ENCODE measurements at regions not wholly inside any gene's neighbourhood (a gene's known extent, or its start where the extent isn't known, plus 50 kb on each side); places are given as distances from the start of the nearest gene placed in this dataset.

DNA sequence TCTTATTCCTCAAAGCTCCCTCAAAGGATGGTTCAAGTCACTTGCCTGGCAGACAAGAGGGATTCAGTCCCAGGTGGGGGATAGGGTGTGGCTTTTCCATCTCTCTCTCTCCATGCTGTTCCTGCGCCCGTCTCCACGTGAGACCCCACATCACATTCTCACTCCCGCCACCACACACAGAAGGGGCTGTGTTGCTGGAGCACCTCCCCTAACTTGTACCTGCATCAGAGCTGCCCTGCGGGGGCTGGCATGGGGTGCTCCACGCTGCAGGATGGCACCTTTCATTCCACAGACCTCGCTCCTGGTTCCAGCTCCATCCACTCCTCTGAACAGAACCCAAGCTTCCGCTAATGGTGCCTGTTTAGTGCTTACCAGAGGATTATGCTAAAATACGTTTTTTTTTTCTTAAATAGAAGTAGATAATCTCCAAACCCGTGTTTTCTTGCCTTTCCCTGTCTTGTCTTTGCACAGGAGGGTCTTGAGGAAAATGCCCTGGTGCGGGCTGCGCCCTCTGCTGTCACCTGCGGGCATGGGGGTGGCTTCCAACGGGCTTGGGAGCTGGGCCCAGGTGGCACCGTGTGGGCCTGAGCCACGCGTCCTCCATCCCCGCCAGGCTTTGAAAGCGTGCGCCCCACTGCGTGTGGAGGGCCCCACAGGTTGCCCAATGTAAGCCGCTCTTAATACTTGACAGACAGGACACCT is 985.6 kb downstream of the BRD1 start:
- Mint-ChIP-seq H3K36me3 (ENCODE audit: low read depth) (peaks cover 24% of the 10 kb centered on the region), H3K4me1 (ENCODE audit: low read depth) (no peaks in the 10 kb centered on the region), H3K9me3 (peaks cover 67% of the 10 kb centered on the region), H3K27ac (no peak overlapping the region), H3K27me3 (ENCODE audit: insufficient read depth) (peaks cover 1% of the 10 kb centered on the region; the same call in 1 of the 2 replicates), H3K4me3 (no peak overlapping the region)
- TF ChIP-seq, protein P1, sequence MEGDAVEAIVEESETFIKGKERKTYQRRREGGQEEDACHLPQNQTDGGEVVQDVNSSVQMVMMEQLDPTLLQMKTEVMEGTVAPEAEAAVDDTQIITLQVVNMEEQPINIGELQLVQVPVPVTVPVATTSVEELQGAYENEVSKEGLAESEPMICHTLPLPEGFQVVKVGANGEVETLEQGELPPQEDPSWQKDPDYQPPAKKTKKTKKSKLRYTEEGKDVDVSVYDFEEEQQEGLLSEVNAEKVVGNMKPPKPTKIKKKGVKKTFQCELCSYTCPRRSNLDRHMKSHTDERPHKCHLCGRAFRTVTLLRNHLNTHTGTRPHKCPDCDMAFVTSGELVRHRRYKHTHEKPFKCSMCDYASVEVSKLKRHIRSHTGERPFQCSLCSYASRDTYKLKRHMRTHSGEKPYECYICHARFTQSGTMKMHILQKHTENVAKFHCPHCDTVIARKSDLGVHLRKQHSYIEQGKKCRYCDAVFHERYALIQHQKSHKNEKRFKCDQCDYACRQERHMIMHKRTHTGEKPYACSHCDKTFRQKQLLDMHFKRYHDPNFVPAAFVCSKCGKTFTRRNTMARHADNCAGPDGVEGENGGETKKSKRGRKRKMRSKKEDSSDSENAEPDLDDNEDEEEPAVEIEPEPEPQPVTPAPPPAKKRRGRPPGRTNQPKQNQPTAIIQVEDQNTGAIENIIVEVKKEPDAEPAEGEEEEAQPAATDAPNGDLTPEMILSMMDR (IDR thresholded peaks at IDR 0.05): no peak
- no peak for DNase-seq

DNA sequence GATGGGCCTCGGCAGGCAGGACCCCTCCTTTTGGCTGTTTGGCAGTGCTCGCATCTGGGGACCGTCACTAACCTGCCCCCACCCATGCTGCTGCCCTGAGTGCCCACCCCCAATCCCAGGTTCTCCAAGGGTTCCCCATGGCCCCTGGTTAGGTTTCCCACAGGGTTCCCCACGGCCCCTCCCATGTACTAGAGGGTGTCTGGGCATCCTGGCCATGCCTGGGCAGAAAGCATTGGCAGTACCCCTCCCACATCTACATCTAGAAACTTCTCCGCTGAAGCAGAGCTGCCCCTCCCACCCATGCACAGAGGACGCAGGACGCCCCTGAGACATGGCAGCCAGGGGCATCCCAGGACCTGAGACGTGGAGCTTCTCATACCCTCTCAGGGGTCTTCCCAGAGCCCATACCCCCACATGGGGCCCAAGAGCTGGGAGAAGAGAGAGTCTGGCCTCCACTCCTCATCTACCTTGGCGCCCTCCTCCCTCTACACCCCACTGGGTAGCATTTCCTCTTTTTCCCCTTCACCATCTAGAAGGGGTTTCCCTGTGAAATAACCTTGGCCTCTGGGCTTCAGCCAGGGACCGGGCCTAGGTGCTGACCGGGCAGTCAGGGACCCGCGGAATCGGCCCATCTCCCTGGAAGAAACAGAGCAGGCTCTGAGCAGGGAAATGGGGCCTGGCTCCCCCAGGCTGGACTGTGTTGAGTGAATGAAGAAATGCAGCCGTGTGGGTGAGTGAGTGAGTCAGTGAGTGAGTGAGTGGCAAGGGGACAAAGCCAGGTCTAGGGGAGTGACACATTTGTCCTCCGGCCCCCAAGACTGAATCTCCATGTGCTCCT is 987.3 kb downstream of the BRD1 start:
- DNase-seq: no peak
- TF ChIP-seq, protein P1 (IDR thresholded peaks at IDR 0.05): no peak
- Mint-ChIP-seq H3K27ac (no peak overlapping the region), H3K4me3 (no peak overlapping the region), H3K36me3 (ENCODE audit: low read depth) (peaks cover 28% of the 10 kb centered on the region), H3K27me3 (ENCODE audit: insufficient read depth) (peaks cover 1% of the 10 kb centered on the region; the same call in 1 of the 2 replicates), H3K4me1 (ENCODE audit: low read depth) (no peaks in the 10 kb centered on the region), H3K9me3 (peaks cover 69% of the 10 kb centered on the region)

DNA sequence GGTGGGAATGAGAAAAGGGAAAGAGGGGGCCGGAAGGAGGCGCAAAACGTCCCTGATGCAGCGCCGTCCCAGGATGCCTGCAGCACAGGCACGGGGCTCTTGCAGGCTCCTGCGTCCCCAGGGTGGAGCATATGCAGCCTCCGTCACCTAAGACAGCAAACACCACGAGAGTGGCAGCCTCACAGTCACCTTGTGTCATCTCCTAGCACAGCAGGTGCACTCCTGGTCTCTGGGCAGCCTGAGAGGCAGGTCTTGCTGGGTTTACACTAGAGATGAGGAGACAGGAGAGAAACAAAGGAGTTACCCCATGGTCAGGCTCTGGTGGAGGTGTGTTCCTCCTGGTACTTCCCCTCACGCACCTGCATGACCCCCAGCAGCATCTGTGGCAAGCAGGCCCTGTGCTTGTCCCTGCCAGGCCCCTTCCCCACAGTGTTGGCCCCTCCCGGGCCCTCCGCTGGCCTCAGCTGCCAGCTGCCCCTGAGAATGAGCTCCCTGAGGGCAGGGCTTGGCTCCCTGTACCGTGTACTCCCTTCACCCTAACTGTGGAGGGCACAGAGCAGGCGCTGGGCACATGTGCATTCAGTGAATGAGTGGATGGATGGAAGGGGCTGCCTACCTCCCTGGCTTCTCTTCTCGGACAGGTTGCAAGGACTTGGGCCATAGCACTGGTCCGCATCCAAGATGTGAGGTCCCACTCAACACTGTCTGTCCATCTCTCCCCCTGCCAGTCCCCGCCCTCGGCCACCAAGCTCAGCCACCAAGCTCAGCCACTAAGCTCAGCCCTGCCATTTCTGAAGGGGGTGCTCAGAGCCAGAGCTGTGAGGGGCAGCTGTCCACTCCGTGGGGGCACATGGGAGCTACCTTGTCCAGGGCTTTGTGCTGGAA is 988.6 kb downstream of the BRD1 start:
- Mint-ChIP-seq H3K9me3 (peaks cover 73% of the 10 kb centered on the region), H3K36me3 (ENCODE audit: low read depth) (peaks cover 22% of the 10 kb centered on the region), H3K4me3 (no peak overlapping the region), H3K4me1 (ENCODE audit: low read depth) (no peaks in the 10 kb centered on the region), H3K27me3 (ENCODE audit: insufficient read depth) (peaks cover 1% of the 10 kb centered on the region; the same call in 1 of the 2 replicates), H3K27ac (no peak overlapping the region)
- no peak for DNase-seq
- TF ChIP-seq, protein P1 (IDR thresholded peaks at IDR 0.05): no peak

DNA sequence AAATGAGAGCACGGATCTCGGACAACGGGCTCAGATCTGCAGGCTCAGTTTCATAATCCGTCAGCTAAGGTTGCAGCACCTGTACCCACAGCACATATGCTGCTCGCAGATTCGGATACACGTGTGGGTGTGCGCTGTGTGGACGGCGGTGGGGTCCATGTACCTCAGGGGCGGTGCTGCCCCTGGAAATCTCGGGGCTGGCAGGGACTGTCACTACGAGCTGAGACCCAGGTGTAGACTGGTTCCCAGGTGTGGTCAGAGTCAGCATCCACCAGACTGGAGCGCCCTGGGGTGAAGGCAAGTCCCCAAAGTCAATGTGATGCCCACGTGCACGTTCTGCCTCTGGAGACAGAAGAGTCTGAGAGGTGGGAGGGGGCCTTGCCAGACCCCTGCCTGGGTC is 989.3 kb downstream of the BRD1 start:
- Mint-ChIP-seq H3K27me3 (ENCODE audit: insufficient read depth) (peaks cover 1% of the 10 kb centered on the region; the same call in 1 of the 2 replicates), H3K36me3 (ENCODE audit: low read depth) (peaks cover 22% of the 10 kb centered on the region), H3K9me3 (peaks cover 77% of the 10 kb centered on the region), H3K4me3 (no peak overlapping the region), H3K27ac (no peak overlapping the region), H3K4me1 (ENCODE audit: low read depth) (no peaks in the 10 kb centered on the region)
- no peak for DNase-seq
- TF ChIP-seq, protein P1 (IDR thresholded peaks at IDR 0.05): no peak

DNA sequence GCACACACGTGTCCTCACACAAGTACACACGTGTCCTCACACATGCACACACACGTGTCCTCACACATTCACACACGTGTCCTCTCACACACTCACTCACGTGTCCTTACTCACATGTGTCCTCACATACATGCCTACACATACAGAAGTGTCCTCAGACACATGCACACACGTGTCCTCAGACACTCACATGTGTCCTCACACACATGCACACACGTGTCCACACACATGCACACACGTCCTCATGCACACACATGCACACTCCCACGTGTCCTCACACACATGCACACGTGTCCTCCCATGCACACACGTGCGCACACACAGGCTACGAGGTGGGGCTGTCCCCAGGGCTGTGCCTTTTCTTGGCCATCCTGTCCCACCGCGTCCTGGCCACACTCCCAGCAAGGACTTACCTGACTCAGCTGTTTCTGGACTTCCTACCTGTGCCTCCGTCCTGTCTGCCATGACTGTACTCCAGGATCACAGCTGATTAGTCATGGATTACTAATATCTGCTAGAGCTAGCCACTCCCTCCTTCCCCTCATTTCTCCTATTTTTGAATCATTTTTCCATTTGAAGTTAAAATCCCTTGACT is 990.2 kb downstream of the BRD1 start:
- Mint-ChIP-seq H3K27me3 (ENCODE audit: insufficient read depth) (peaks cover 1% of the 10 kb centered on the region; the same call in 1 of the 2 replicates), H3K9me3 (peaks cover 85% of the 10 kb centered on the region), H3K36me3 (ENCODE audit: low read depth) (peaks cover 22% of the 10 kb centered on the region), H3K4me3 (no peak overlapping the region), H3K4me1 (ENCODE audit: low read depth) (no peaks in the 10 kb centered on the region), H3K27ac (no peak overlapping the region)
- DNase-seq: no peak
- TF ChIP-seq, protein P1 (IDR thresholded peaks at IDR 0.05): no peak
